Esophagus squamous epithelium (tissue), 5 donors: ENCODE measurements at regions not wholly inside any gene's neighbourhood (a gene's known extent, or its start where the extent isn't known, plus 50 kb on each side); places are given as distances from the start of the nearest gene placed in this dataset.
"Not testable (repeated sequence)": the region's sequence is repeated elsewhere in the genome, so short reads cannot be mapped to it uniquely, and the experiment has no call there.

ENCODE experiments used
- DNase-seq: peaks from one replicate; lab custom pipeline; 2025; lab: John Stamatoyannopoulos, UW
- H3K27ac ChIP-seq, 4 donors: fragments of 200-600 bp; sonication (generic); one replicate each; pipeline ENCODE4 v1.5.1; 2016 to 2019; ENCODE audit warnings: mild to moderate bottlenecking in 1 of 4
- H3K27me3 ChIP-seq, 4 donors: fragments of 200-600 bp; sonication (generic); 1 replicate in 3 of 4; 2 replicates in 1 of 4; pipeline versions ENCODE4 v1.5.1 to v1.6.0; 2017 to 2021; ENCODE audit warnings: antibody characterized with exemption in 1 of 4
- H3K36me3 ChIP-seq, 3 donors: fragments of 200-600 bp; sonication (generic); one replicate each; pipeline ENCODE4 v1.5.1; 2016 to 2019
- H3K4me1 ChIP-seq, 3 donors: fragments of 200-600 bp; sonication (generic); one replicate each; pipeline ENCODE4 v1.5.1; 2017 to 2019
- H3K4me3 ChIP-seq, 4 donors: fragments of 200-600 bp; sonication (generic); 1 replicate in 3 of 4; 2 replicates in 1 of 4; pipeline ENCODE4 v1.5.1; 2016 to 2019; ENCODE audit warnings: mild to moderate bottlenecking in 2 of 4, moderate library complexity in 1 of 4
- H3K9me3 ChIP-seq, 3 donors: fragments of 200-600 bp; sonication (generic); one replicate each; pipeline ENCODE4 v1.5.1; 2016 to 2019
- CTCF ChIP-seq, 6 experiments: fragments of 450-650 bp in 4 of 6; fragments of 200-600 bp in 2 of 6; sonication (generic) in 2 of 6; IDR thresholded peaks; one replicate each; pipeline ENCODE4 v1.5.1; 2016 to 2019; ENCODE audit warnings: antibody characterized with exemption in 6 of 6, mild to moderate bottlenecking in 4 of 6, moderate library complexity in 4 of 6
- POLR2A ChIP-seq, 4 donors: fragments of 450-650 bp; IDR thresholded peaks; one replicate each; pipeline ENCODE4 v1.6.1; 2017; ENCODE audit warnings: antibody characterized with exemption in 4 of 4, mild to moderate bottlenecking in 4 of 4, moderate library complexity in 3 of 4
- WGBS, 2 donors: methylation state at CpG; one replicate each; pipeline ENCODE4 v1.1.5; 2018; 5-methylcytosine and 5-hydroxymethylcytosine counted together
- intact Hi-C: fragments of 100-400 bp; cut with DNase I; formaldehyde crosslinking; loops from one replicate; pipeline ENCODE4 v1.15.0; 2022
- donor health status: DM: yes; HTN: yes; CAD: no.

- no peak for TF ChIP-seq POLR2A (IDR thresholded peaks at IDR 0.05)
- TF ChIP-seq CTCF (IDR thresholded peaks at IDR 0.05) = no peak
- no peaks in the 10 kb centered on the region for H3K9me3 ChIP-seq
- H3K27ac ChIP-seq = no peak overlapping the region
- no peaks in the 10 kb centered on the region for H3K36me3 ChIP-seq
- peaks cover 0 to 6% (median 0%) of the 10 kb centered on the region in 4 donors for H3K27me3 ChIP-seq
- no peaks in the 10 kb centered on the region for H3K4me1 ChIP-seq
- no peak for DNase-seq
- intact Hi-C loops = no loop called here
- 51 to 62% methylated on average over 5 of the region's 5 CpGs for WGBS, 2 donors
- no peak overlapping the region for H3K4me3 ChIP-seq
Observed at GRCh38 chr3:18086760-18087159, 338.4 kb downstream of the SATB1 start.

- Histone ChIP-seq H3K27ac (no peak overlapping the region), H3K4me1 (no peaks in the 10 kb centered on the region), H3K27me3 (peaks cover 0 to 6% (median 0%) of the 10 kb centered on the region in 4 donors), H3K4me3 (no peak overlapping the region), H3K9me3 (no peaks in the 10 kb centered on the region), H3K36me3 (no peaks in the 10 kb centered on the region)
- DNase-seq = no peak
- WGBS, 2 donors = 56 to 80% methylated on average over 7 of the region's 7 CpGs
- intact Hi-C loops = no loop called here
- no peak for TF ChIP-seq CTCF (IDR thresholded peaks at IDR 0.05)
- no peak for TF ChIP-seq POLR2A (IDR thresholded peaks at IDR 0.05)
Observed at GRCh38 chr3:18086078-18086477, 339.1 kb downstream of the SATB1 start.

GRCh38 chr3:18085429-18085828, 339.7 kb downstream of the SATB1 start:
- TF ChIP-seq CTCF (IDR thresholded peaks at IDR 0.05) (no peak), POLR2A (IDR thresholded peaks at IDR 0.05) (no peak)

GRCh38 chr3:18083273-18083590, 340.8 kb upstream of the TBC1D5 start:
- H3K36me3 ChIP-seq, H3K4me1 ChIP-seq, H3K9me3 ChIP-seq, DNase-seq, H3K27ac ChIP-seq, H3K4me3 ChIP-seq, intact Hi-C loops, H3K27me3 ChIP-seq: not testable (repeated sequence)
- 86 to 94% methylated on average over 1 of the region's 1 CpG for WGBS, 2 donors

More at GRCh38 chr3:18085429-18085828, 339.7 kb downstream of the SATB1 start:
- no peak overlapping the region for H3K27ac ChIP-seq
- 77 to 86% methylated on average over 4 of the region's 4 CpGs for WGBS, 2 donors
- H3K36me3 ChIP-seq = no peaks in the 10 kb centered on the region
- intact Hi-C loops = no loop called here
- peaks cover 0 to 6% (median 0%) of the 10 kb centered on the region in 4 donors for H3K27me3 ChIP-seq
- no peak overlapping the region for H3K4me3 ChIP-seq
- no peaks in the 10 kb centered on the region for H3K4me1 ChIP-seq
- DNase-seq = no peak
- no peaks in the 10 kb centered on the region for H3K9me3 ChIP-seq

GRCh38 chr3:18082551-18083272, 340.3 kb upstream of the TBC1D5 start:
- H3K4me1 ChIP-seq = peaks cover 0 to 6% (median 0%) of the 10 kb centered on the region in 3 donors

GRCh38 chr3:18080198-18080689, 337.8 kb upstream of the TBC1D5 start:
- intact Hi-C loops = no loop called here
- no peaks in the 10 kb centered on the region for H3K36me3 ChIP-seq
- peaks cover 0 to 3% (median 0%) of the 10 kb centered on the region in 4 donors for H3K27me3 ChIP-seq
- H3K9me3 ChIP-seq = no peaks in the 10 kb centered on the region
- DNase-seq = no peak
- TF ChIP-seq CTCF (IDR thresholded peaks at IDR 0.05) (no peak), POLR2A (IDR thresholded peaks at IDR 0.05) (no peak)
- H3K4me1 ChIP-seq = peaks cover 0 to 6% (median 0%) of the 10 kb centered on the region in 3 donors
- H3K4me3 ChIP-seq = no peak overlapping the region
- no peak overlapping the region for H3K27ac ChIP-seq

More at GRCh38 chr3:18082551-18083272, 340.3 kb upstream of the TBC1D5 start:
- DNase-seq = no peak
- Histone ChIP-seq H3K27me3 (peaks cover 0 to 6% (median 0%) of the 10 kb centered on the region in 4 donors), H3K36me3 (no peaks in the 10 kb centered on the region), H3K4me3 (no peak overlapping the region), H3K27ac (no peak overlapping the region), H3K9me3 (no peaks in the 10 kb centered on the region)
- 86 to 93% methylated on average over 3 of the region's 3 CpGs for WGBS, 2 donors
- TF ChIP-seq POLR2A (IDR thresholded peaks at IDR 0.05) = no peak
- intact Hi-C loops = no loop called here
